ENCODE measurements at regions not wholly inside any gene's neighbourhood (a gene's known extent, or its start where the extent isn't known, plus 50 kb on each side); places are given as distances from the start of the nearest gene placed in this dataset.

GRCh38 chr3:72628065-72628464 is 220.2 kb downstream of the SHQ1 start:
- no peak for DNase-seq (ENCODE audit: low read depth in 1 of 2, low spot score in 1 of 2)
- no peak for ATAC-seq
- ChIA-PET CTCF (interaction anchor here (1.0 kb wide), 1 partner anchor 15 kb away, joined by 5 read pairs; no protein-coding TSS in a partner anchor), POLR2A (no interaction called here)
- 71% methylated on average over 3 of the region's 6 CpGs for WGBS (ENCODE audit: missing lambda C conversion rate)
- no peak overlapping the region for H3K4me2 ChIP-seq
- H3K27ac ChIP-seq = peak overlapping the region in 1 of 2 experiments; percentile 43; a peak in 2 of 6 replicates
- H3K4me3 ChIP-seq = no peak overlapping the region
- no peaks in the 10 kb centered on the region for H3K9me3 ChIP-seq
- FAIRE-seq = no peak
- H3K4me1 ChIP-seq = peaks cover 36% of the 10 kb centered on the region
- TF ChIP-seq PHF8 (IDR thresholded peaks at IDR 0.05; ENCODE audit: borderline replicate concordance, low read depth) (no peak), NFE2L2 (conservative IDR thresholded peaks at IDR 0.05; ENCODE audit: low read length) (no peak), BHLHE40 (IDR thresholded peaks at IDR 0.05; ENCODE audit: low read depth, low read length) (no peak), ZC3H11A (IDR thresholded peaks at IDR 0.05) (no peak), HDAC2 (IDR thresholded peaks at IDR 0.05) (no peak), GATA3 (IDR thresholded peaks at IDR 0.05; ENCODE audit: borderline replicate concordance) (no peak)

GRCh38 chr3:72627271-72627670 is 221.0 kb downstream of the SHQ1 start:
- no peak for FAIRE-seq
- ATAC-seq = no peak
- WGBS (ENCODE audit: missing lambda C conversion rate) = 63% methylated on average over 4 of the region's 4 CpGs

More at GRCh38 chr3:72627271-72627670, 221.0 kb downstream of the SHQ1 start:
- Histone ChIP-seq H3K9me3 (no peaks in the 10 kb centered on the region), H3K4me3 (no peak overlapping the region), H3K4me2 (no peak overlapping the region), H3K4me1 (peaks cover 36% of the 10 kb centered on the region), H3K27ac (peak overlapping the region in 1 of 2 experiments; percentile 70; a peak in 2 of 6 replicates)
- no peak for DNase-seq (ENCODE audit: low read depth in 1 of 2, low spot score in 1 of 2)
- ChIA-PET CTCF (no interaction called here), POLR2A (no interaction called here)
- TF ChIP-seq, protein P1, sequence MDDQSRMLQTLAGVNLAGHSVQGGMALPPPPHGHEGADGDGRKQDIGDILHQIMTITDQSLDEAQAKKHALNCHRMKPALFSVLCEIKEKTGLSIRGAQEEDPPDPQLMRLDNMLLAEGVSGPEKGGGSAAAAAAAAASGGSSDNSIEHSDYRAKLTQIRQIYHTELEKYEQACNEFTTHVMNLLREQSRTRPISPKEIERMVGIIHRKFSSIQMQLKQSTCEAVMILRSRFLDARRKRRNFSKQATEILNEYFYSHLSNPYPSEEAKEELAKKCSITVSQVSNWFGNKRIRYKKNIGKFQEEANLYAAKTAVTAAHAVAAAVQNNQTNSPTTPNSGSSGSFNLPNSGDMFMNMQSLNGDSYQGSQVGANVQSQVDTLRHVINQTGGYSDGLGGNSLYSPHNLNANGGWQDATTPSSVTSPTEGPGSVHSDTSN (IDR thresholded peaks at IDR 0.05) = no peak
- no peak for TF ChIP-seq BHLHE40 (IDR thresholded peaks at IDR 0.05; ENCODE audit: low read depth, low read length)
- TF ChIP-seq JUN (IDR thresholded peaks at IDR 0.05) = no peak
- no peak for TF ChIP-seq RNF2 (IDR thresholded peaks at IDR 0.05; ENCODE audit: borderline replicate concordance, low read depth)
- TF ChIP-seq, protein P2, sequence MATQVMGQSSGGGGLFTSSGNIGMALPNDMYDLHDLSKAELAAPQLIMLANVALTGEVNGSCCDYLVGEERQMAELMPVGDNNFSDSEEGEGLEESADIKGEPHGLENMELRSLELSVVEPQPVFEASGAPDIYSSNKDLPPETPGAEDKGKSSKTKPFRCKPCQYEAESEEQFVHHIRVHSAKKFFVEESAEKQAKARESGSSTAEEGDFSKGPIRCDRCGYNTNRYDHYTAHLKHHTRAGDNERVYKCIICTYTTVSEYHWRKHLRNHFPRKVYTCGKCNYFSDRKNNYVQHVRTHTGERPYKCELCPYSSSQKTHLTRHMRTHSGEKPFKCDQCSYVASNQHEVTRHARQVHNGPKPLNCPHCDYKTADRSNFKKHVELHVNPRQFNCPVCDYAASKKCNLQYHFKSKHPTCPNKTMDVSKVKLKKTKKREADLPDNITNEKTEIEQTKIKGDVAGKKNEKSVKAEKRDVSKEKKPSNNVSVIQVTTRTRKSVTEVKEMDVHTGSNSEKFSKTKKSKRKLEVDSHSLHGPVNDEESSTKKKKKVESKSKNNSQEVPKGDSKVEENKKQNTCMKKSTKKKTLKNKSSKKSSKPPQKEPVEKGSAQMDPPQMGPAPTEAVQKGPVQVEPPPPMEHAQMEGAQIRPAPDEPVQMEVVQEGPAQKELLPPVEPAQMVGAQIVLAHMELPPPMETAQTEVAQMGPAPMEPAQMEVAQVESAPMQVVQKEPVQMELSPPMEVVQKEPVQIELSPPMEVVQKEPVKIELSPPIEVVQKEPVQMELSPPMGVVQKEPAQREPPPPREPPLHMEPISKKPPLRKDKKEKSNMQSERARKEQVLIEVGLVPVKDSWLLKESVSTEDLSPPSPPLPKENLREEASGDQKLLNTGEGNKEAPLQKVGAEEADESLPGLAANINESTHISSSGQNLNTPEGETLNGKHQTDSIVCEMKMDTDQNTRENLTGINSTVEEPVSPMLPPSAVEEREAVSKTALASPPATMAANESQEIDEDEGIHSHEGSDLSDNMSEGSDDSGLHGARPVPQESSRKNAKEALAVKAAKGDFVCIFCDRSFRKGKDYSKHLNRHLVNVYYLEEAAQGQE (IDR thresholded peaks at IDR 0.05) = no peak
- no peak for TF ChIP-seq MAFK (IDR thresholded peaks at IDR 0.05; ENCODE audit: partially characterized antibody)
- TF ChIP-seq NFE2L2 (conservative IDR thresholded peaks at IDR 0.05; ENCODE audit: low read length) = no peak
- no peak for TF ChIP-seq CEBPB (IDR thresholded peaks at IDR 0.05)
- TF ChIP-seq, protein P3, sequence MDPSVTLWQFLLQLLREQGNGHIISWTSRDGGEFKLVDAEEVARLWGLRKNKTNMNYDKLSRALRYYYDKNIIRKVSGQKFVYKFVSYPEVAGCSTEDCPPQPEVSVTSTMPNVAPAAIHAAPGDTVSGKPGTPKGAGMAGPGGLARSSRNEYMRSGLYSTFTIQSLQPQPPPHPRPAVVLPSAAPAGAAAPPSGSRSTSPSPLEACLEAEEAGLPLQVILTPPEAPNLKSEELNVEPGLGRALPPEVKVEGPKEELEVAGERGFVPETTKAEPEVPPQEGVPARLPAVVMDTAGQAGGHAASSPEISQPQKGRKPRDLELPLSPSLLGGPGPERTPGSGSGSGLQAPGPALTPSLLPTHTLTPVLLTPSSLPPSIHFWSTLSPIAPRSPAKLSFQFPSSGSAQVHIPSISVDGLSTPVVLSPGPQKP (IDR thresholded peaks at IDR 0.05; ENCODE audit: low read depth, low read length) = no peak
- TF ChIP-seq NPAS2 (CRISPR knock-in tag; IDR thresholded peaks at IDR 0.05; ENCODE audit: borderline replicate concordance) = no peak
- TF ChIP-seq SREBF2 (IDR thresholded peaks at IDR 0.05) = no peak
- no peak for TF ChIP-seq ZNF302 (CRISPR knock-in tag; IDR thresholded peaks at IDR 0.05)
- TF ChIP-seq, protein P4, sequence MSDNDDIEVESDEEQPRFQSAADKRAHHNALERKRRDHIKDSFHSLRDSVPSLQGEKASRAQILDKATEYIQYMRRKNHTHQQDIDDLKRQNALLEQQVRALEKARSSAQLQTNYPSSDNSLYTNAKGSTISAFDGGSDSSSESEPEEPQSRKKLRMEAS (IDR thresholded peaks at IDR 0.05) = no peak
- no peak for TF ChIP-seq ZSCAN20 (CRISPR knock-in tag; IDR thresholded peaks at IDR 0.05)
